ENCODE measurements at regions not wholly inside any gene's neighbourhood (a gene's known extent, or its start where the extent isn't known, plus 50 kb on each side); places are given as distances from the start of the nearest gene placed in this dataset.

- TF ChIP-seq CTCF (conservative IDR thresholded peaks at IDR 0.05; ENCODE audit: low read depth, low read length) = no peak
- no peak for DNase-seq (ENCODE audit: low read depth)
- no peak overlapping the region for H3K4me3 ChIP-seq (ENCODE audit: low read depth, low read length)
These were observed 90.2 kb upstream of the ARHGAP28 start for GRCh38 chr18:6639305-6639704.

- DNase-seq (ENCODE audit: low read depth) = no peak
- H3K4me3 ChIP-seq (ENCODE audit: low read depth, low read length) = no peak overlapping the region
- TF ChIP-seq CTCF (conservative IDR thresholded peaks at IDR 0.05; ENCODE audit: low read depth, low read length) = no peak
These were observed 84.5 kb upstream of the ARHGAP28 start for GRCh38 chr18:6644836-6645627.

GRCh38 chr18:6646801-6647200 is 82.7 kb upstream of the ARHGAP28 start:
- no peak for DNase-seq (ENCODE audit: low read depth)
- H3K4me3 ChIP-seq (ENCODE audit: low read depth, low read length) = no peak overlapping the region
- TF ChIP-seq CTCF (conservative IDR thresholded peaks at IDR 0.05; ENCODE audit: low read depth, low read length) = no peak

GRCh38 chr18:6648581-6648980 is 80.9 kb upstream of the ARHGAP28 start:
- H3K4me3 ChIP-seq (ENCODE audit: low read depth, low read length) = no peak overlapping the region
- TF ChIP-seq CTCF (conservative IDR thresholded peaks at IDR 0.05; ENCODE audit: low read depth, low read length) = no peak
- no peak for DNase-seq (ENCODE audit: low read depth)

- no peak for TF ChIP-seq CTCF (conservative IDR thresholded peaks at IDR 0.05; ENCODE audit: low read depth, low read length)
- DNase-seq (ENCODE audit: low read depth) = no peak
- no peak overlapping the region for H3K4me3 ChIP-seq (ENCODE audit: low read depth, low read length)
These were observed 79.9 kb upstream of the ARHGAP28 start for GRCh38 chr18:6649421-6650126.

GRCh38 chr18:6650127-6650507 is 79.4 kb upstream of the ARHGAP28 start:
- no peak for DNase-seq (ENCODE audit: low read depth)
- no peak overlapping the region for H3K4me3 ChIP-seq (ENCODE audit: low read depth, low read length)
- TF ChIP-seq CTCF (conservative IDR thresholded peaks at IDR 0.05; ENCODE audit: low read depth, low read length) = no peak
